Heart right ventricle (tissue), 16 donors: ENCODE measurements at regions not wholly inside any gene's neighbourhood (a gene's known extent, or its start where the extent isn't known, plus 50 kb on each side); places are given as distances from the start of the nearest gene placed in this dataset.

Source experiments
- ATAC-seq, 8 donors: fragments of 200-7000 bp; cut with Tn5 transposase; one replicate each; pipeline ENCODE4 v1.9.1; 2020; ENCODE audit warnings: mild to moderate bottlenecking in 8 of 8, moderate library complexity in 8 of 8, moderate number of reproducible peaks in 1 of 8
- DNase-seq, 2 donors: peaks; one replicate each; pipeline ENCODE4 v3.0.0-alpha.2; 2020
- H3K27ac ChIP-seq, 10 donors: fragments of 200-600 bp; sonication (generic) in 2 of 10; one replicate each; pipeline versions ENCODE4 v1.5.0 to v1.8.0; 2020 to 2022; ENCODE audit warnings: mild to moderate bottlenecking in 3 of 10
- H3K27me3 ChIP-seq, 7 donors: fragments of 200-600 bp; one replicate each; pipeline ENCODE4 v1.8.0; 2021 to 2022; ENCODE audit warnings: mild to moderate bottlenecking in 2 of 7
- H3K36me3 ChIP-seq, 9 donors: fragments of 200-600 bp; sonication (generic) in 1 of 9; one replicate each; pipeline versions ENCODE4 v1.5.0 to v1.8.0; 2020 to 2022; ENCODE audit warnings: mild to moderate bottlenecking in 2 of 9
- H3K4me1 ChIP-seq, 9 donors: fragments of 200-600 bp; sonication (generic) in 1 of 9; one replicate each; pipeline versions ENCODE4 v1.5.0 to v1.8.0; 2020 to 2022; ENCODE audit warnings: mild to moderate bottlenecking in 4 of 9
- H3K4me3 ChIP-seq, 10 donors: fragments of 200-600 bp; sonication (generic) in 2 of 10; one replicate each; pipeline versions ENCODE4 v1.5.0 to v1.8.0; 2020 to 2022; ENCODE audit warnings: mild to moderate bottlenecking in 7 of 10, moderate library complexity in 2 of 10
- H3K9me3 ChIP-seq, 11 donors: fragments of 200-600 bp in 10 of 11; sonication (generic) in 2 of 11; one replicate each; pipeline versions ENCODE4 v1.5.0 to v1.8.0; 2013 to 2022; ENCODE audit warnings: mild to moderate bottlenecking in 2 of 11, control low read depth in 1 of 11, moderate library complexity in 1 of 11
- WGBS, 2 donors: extraction: QIAGEN DNeasy Blood & Tissue Kit; methylation state at CpG; one replicate each; pipeline ENCODE4 v1.1.7; 2013; ENCODE audit warnings: inconsistent platforms in 1 of 2; 5-methylcytosine and 5-hydroxymethylcytosine counted together
- intact Hi-C, 10 donors: fragments of 100-400 bp; cut with DNase I; formaldehyde crosslinking; loops; one replicate each; pipeline versions ENCODE4 v1.11.1 to v1.14.2; 2022
- TF ChIP-seq, protein P1 (sequence below), 9 donors: fragments of 200-600 bp; sonication (generic) in 2 of 9; IDR thresholded peaks; one replicate each; pipeline versions ENCODE4 v1.5.0 to v1.8.0; 2021 to 2022; ENCODE audit warnings: antibody characterized with exemption in 9 of 9, mild to moderate bottlenecking in 5 of 9, moderate library complexity in 1 of 9
- donor health status: Arrhythmogenic right ventricular cardiomyopathy.
- donor health status: ischemic (EF 13 %, LVEDD 7.1; RV severe dilation, severe dysfunction).
- donor health status: healthy with polysubstance abuse.
- donor health status: DM: no; HTN: yes; CAD: no.
- donor health status: DM: no; HTN: no; CAD: no.
- donor health status: ischemic (EF 25% LVEDD 6.9; RV normal size, moderate dysfunction).
- donor health status: ischemic (EF 25% LVEDD 5.7; RV mildly dilated, moderate dysfunction).
- donor health status: healthy.
- donor health status: DM: yes; HTN: yes; CAD: no.
- donor health status: Ischemic cardiomyopathy.
- donor health status: ischemic (EF 35%, LVEDD 5.7; RV mildly dilated, moderate dysfunction).
- donor health status: nonischemic (EF 11% LVEDD 7.7; RV severe dilation, severe dysfunction).
- donor health status: DM: yes; HTN: yes; CAD: no.
- donor health status: PGD.
- donor health status: ischemic (EF 29% LVEDD 5.4; RV normal size, mild dysfunction).
- donor health status: nonischemic (EF 23%, LVEDD 6.1; RV moderate dilation, normal function).

GRCh38 chr3:134713671-134714070 lies 62.8 kb upstream of the KY start:
- Histone ChIP-seq H3K4me3 (no peak overlapping the region), H3K4me1 (peaks cover 0 to 14% (median 6%) of the 10 kb centered on the region in 9 donors), H3K27ac (no peak overlapping the region), H3K9me3 (no peaks in the 10 kb centered on the region), H3K27me3 (no peaks in the 10 kb centered on the region), H3K36me3 (no peaks in the 10 kb centered on the region)
- ATAC-seq = no peak
- intact Hi-C loops = no loop called here
- TF ChIP-seq, protein P1, sequence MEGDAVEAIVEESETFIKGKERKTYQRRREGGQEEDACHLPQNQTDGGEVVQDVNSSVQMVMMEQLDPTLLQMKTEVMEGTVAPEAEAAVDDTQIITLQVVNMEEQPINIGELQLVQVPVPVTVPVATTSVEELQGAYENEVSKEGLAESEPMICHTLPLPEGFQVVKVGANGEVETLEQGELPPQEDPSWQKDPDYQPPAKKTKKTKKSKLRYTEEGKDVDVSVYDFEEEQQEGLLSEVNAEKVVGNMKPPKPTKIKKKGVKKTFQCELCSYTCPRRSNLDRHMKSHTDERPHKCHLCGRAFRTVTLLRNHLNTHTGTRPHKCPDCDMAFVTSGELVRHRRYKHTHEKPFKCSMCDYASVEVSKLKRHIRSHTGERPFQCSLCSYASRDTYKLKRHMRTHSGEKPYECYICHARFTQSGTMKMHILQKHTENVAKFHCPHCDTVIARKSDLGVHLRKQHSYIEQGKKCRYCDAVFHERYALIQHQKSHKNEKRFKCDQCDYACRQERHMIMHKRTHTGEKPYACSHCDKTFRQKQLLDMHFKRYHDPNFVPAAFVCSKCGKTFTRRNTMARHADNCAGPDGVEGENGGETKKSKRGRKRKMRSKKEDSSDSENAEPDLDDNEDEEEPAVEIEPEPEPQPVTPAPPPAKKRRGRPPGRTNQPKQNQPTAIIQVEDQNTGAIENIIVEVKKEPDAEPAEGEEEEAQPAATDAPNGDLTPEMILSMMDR (IDR thresholded peaks at IDR 0.05) = no peak
- 82 to 86% methylated on average over 3 of the region's 3 CpGs for WGBS, 2 donors
- DNase-seq = no peak

- Histone ChIP-seq H3K9me3 (no peaks in the 10 kb centered on the region), H3K27me3 (no peaks in the 10 kb centered on the region), H3K27ac (no peak overlapping the region), H3K4me3 (no peak overlapping the region), H3K4me1 (no peaks in the 10 kb centered on the region), H3K36me3 (no peaks in the 10 kb centered on the region)
- intact Hi-C loops = no loop called here
- TF ChIP-seq, protein P1 (IDR thresholded peaks at IDR 0.05) = no peak
- ATAC-seq (no peak), DNase-seq (no peak)
- WGBS, 2 donors = 71 to 82% methylated on average over 4 of the region's 4 CpGs
These were observed 67.9 kb upstream of the KY start for GRCh38 chr3:134718726-134719125.

- WGBS, 2 donors = 56 to 57% methylated on average over 1 of the region's 1 CpG
- H3K9me3 ChIP-seq = no peaks in the 10 kb centered on the region
- ATAC-seq = no peak
- intact Hi-C loops = no loop called here
- no peak for DNase-seq
- no peaks in the 10 kb centered on the region for H3K27me3 ChIP-seq
- H3K4me1 ChIP-seq = no peaks in the 10 kb centered on the region
- no peak overlapping the region for H3K4me3 ChIP-seq
- H3K27ac ChIP-seq = no peak overlapping the region
- H3K36me3 ChIP-seq = no peaks in the 10 kb centered on the region
- TF ChIP-seq, protein P1 (IDR thresholded peaks at IDR 0.05) = no peak
These were observed 70.4 kb upstream of the KY start for GRCh38 chr3:134721214-134721613.

- WGBS, 2 donors = 70 to 84% methylated on average over 2 of the region's 2 CpGs
- TF ChIP-seq, protein P1 (IDR thresholded peaks at IDR 0.05) = no peak
- H3K4me3 ChIP-seq = no peak overlapping the region
- no peak overlapping the region for H3K27ac ChIP-seq
- no peaks in the 10 kb centered on the region for H3K36me3 ChIP-seq
- H3K4me1 ChIP-seq = no peaks in the 10 kb centered on the region
- H3K9me3 ChIP-seq = no peaks in the 10 kb centered on the region
- ATAC-seq (no peak), DNase-seq (no peak)
- H3K27me3 ChIP-seq = no peaks in the 10 kb centered on the region
- intact Hi-C loops = no loop called here
These were observed 72.1 kb upstream of the EPHB1 start for GRCh38 chr3:134722969-134723368.

DNA sequence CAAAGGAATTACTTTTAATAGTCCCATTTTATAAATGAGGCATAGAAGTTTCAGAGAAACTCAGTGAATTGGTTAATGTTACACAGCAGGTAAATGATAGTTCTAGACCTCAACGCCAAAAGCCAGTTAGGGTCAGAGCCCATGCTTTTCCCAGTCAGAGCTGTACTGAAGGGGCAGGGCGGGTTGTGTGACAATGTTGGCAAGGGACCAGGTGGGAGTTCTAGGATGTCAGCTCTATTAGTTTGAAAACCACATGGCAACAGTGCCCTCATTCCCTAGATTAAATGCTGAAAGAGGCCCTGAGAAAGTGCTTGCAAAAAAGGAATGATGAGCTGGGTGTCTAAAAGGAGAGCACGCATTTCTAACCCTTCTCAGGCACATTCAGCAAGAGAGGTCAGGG lies 65.4 kb upstream of the EPHB1 start:
- no peaks in the 10 kb centered on the region for H3K9me3 ChIP-seq
- H3K4me3 ChIP-seq = no peak overlapping the region
- ATAC-seq = no peak
- H3K36me3 ChIP-seq = no peaks in the 10 kb centered on the region
- H3K4me1 ChIP-seq = no peaks in the 10 kb centered on the region
- intact Hi-C loops = no loop called here
- no peak overlapping the region for H3K27ac ChIP-seq
- H3K27me3 ChIP-seq = peaks cover 0 to 17% (median 5%) of the 10 kb centered on the region in 7 donors
- TF ChIP-seq, protein P1 (IDR thresholded peaks at IDR 0.05) = no peak
- whole genome bisulfite sequencing, 2 donors = 75 to 88% methylated on average over 3 of the region's 3 CpGs
- no peak for DNase-seq
